NCI-H82 (cell line): ENCODE measurements at regions not wholly inside any gene's neighbourhood (a gene's known extent, or its start where the extent isn't known, plus 50 kb on each side); places are given as distances from the start of the nearest gene placed in this dataset.
"Not testable (repeated sequence)": the region's sequence is repeated elsewhere in the genome, so short reads cannot be mapped to it uniquely, and the experiment has no call there.

Source experiments
- DNase-seq: peaks from one replicate; lab custom pipeline; 2025; lab: John Stamatoyannopoulos, UW

DNA sequence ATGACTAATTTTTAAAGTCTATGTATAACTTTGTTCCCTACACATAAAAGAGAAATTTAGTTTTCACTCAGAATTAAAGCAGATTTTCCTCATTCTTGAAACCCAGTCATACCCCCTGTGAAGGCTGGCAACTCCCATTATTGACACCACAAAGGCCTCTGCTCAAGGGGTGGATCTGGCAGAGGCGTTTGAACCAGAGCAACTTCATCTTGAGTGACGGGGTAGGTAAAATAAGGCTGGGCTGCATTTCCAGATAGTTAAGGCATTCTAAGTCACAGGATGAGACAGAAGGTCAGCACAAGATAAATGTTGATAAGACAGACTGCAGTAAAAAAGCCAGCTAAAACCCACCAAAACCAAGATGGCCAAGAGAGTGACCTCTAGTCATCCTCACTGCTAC lies 177.2 kb upstream of the OR13F1 start:
- DNase-seq = no peak

DNA sequence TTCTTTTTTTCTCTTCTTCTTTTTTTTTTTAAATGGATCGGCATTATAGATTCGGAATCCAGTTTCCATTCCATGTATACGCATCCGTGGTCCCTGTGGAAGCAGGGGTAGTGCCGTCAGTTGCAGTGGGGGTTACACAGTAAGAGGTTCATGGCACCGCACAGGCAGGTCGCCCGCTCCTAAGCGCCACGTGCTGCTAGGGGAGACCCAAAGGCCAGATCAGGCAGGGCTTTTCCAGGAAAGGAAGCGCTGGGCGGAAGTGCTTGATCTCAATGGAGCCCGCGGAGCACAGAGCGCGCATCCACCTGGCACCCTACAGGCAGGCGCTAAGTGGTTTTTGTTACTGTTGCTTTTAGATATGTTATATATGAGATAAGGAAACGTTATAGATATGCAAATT lies 174.8 kb upstream of the OR13F1 start:
- DNase-seq = no peak

DNA sequence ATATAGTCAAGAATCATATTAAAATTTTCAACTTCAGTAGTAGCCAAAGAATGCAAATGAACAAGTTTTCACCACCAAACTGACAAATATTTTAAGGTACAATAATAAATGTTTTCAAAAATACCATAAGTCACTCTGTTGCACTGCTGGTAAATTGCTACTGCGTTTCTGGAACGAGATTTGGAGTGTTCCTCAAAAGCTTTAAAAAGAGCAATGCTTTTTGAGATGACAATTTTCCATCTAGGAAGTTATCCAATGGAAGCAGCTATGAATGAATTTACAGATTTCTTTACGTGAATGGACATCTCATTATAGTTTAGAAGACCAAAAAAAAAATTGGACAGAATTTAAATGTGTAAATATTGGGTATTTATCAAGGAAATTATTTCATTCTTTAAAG lies 173.2 kb upstream of the OR13F1 start:
- no peak for DNase-seq

DNA sequence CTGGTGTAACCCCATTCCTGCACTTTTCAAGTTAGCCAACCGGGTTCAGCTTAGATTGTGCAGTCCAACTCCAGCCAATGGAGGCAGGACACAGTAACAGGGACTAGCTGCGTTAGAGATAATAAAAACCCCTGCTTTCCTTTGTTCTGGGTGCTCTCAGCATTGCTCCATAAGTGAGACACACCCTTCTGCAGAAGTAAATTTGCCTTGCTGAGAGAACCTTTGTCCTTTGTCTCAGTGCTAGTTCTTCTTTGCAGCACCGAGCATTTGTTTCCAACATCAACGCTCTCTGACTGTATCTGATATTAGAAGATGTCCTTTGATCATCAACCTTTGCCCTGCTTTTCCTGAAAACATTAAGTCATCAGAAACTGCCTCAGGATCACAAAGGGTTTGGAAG lies 169.5 kb upstream of the OR13F1 start:
- no peak for DNase-seq

DNA sequence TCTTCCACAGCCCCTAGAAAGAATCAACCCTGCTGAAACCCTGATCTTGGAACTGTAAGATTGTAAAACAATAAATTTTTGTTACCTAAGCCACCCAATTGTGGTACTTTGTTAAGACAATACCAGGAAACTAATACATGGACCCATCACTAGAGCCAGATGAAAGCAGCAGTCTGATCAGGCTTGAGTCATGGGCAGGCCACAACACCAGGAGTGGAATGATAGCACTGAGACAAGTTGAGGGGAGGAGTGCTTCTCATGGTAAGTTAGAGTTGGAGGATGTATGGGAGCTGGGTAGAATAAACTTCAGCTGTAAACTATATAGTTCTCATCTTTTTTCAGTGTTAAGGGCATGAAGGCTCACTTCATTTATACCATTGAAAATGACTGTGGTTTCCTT lies 164.4 kb upstream of the OR13F1 start:
- no peak for DNase-seq

DNA sequence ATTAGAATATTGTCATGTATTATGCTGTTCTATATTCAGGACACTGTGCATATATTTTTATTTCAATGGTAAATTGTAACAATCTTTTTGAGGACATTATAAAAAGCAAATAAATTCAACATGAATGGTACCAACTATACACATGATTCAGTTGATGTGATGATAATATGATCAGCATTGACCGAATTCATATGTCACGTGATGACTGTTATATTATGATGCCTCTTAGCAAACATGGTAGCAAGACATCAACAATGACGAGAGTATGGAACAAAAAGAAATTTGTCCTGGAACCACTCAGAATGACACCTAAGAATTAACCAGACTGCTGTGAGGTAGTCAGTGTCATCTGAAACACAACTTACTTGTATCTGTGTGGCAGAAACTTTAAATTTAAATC lies 161.5 kb upstream of the OR13F1 start:
- DNase-seq = no peak

GRCh38 chr9:104345061-104345460 lies 159.0 kb upstream of the OR13F1 start:
- no peak for DNase-seq

DNA sequence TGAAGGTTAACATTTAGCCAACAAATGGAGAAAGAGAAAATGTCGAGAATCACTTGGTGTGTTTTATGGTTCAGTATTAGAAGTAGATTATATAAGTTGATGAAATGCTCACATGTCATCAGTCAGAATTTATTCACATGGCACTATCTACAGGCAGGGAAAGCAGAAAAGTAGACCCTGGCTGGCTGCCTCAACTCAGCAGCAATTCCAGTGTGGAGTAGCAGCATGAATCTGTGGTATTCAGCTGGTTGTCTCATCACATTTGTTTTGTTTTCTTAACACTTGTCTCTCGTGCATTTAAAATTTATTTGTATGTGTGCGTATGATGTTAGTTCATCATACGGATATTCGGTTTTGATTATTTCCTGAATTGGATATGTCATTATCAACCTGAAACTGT lies 153.5 kb upstream of the OR13F1 start:
- no peak for DNase-seq

DNA sequence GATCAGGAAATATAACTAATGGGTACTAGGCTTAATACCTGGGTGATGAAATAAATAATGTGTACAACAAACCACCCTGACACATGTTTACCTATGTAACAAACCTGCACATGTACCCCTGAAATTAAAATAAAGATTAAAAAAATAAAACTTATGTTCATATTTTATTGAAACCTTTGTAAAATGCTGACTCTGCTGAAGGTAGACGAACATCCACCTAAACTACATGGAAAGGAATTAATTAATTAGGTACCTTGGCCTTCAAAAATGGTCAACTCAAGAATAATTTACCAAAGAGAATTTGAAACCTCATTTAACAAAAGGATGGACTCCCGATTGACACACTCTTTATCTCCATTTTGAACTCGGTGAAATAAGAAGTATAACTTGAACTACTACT lies 152.3 kb upstream of the OR13F1 start:
- no peak for DNase-seq

DNA sequence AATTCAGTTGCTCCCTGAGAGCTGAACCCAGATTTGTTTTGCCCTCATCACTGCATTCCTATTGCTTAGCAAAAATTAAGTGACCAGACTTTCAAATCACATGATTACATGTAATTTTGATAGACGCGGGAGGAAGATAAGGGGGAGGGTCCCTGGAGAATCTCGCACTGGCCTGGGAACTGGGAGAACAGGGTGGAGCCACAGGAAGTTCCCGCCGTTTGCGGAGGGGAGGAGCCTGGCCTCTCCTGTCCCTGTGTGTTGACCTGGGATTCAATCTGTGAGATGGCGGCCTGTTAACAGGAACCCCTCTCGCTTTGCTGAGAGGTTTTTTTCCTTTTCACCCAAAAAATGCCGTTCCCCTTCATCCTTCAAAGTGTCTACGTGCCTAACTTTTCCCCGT lies 142.9 kb upstream of the OR13F1 start:
- no peak for DNase-seq

DNA sequence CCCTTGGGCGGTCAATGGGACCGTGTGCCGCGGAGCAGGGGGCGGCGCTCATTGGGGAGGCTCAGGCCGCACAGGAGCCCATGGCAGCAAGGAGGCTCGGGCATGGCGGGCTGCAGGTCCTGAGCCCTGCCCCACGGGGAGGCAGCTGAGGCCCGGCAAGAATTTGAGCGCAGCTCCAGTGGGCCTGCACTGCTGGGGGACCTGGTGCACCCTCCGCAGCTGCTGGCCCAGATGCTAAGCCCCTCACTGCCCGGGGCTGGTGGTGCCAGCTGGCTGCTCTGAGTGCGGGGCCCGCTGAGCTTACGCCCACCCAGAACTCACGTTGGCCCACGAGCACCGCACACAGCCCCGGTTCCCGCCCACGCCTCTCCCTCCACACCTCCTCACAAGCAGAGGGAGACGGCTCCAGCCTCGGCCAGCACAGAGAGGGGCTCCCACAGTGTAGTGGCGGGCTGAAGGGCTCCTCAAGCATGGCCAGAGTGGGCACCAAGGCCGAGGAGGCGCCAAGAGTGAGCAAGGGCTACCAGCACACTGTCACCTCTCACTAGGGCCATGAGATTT lies 141.1 kb upstream of the OR13F1 start:
- no peak for DNase-seq

DNA sequence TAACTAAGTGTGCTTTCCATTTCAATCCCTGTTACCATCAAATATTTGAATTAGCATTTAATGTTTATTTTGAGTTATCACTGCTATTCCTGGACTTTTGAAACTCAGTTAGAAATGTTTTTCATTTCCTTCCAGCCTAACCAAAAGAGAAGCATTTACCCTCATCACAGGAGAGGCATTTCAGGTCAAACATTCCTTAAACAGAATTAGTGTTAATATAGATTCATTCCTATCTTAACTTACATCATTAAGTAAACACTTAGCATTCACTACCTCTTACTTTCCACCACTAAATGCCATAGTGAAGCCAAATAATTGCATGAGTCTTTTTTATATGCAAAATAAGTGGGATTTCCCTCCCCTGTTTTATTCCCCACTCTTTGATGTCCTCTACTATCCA lies 136.6 kb upstream of the OR13F1 start:
- no peak for DNase-seq

DNA sequence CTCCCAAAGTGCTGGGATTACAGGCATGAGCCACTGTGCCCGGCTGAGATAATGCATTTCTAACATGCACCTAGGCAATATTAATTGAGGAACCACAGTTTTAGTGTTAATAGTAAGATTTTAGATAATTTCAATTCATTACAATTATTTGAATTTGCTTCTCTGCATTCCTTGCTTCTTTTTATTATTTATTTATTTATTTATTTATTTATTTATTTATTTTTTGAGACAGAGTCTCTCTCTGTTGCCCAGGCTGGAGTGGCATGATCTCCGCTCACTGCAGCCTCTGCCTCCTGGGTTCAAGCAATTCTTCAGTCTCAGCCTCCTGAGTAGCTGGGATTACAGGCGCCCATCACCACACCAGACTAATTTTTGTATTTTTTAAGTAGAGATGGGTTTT lies 135.7 kb upstream of the OR13F1 start:
- not testable (repeated sequence) for DNase-seq

- peak; percentile 84 for DNase-seq
Measured at GRCh38 chr9:104374711-104375110, 129.4 kb upstream of the OR13F1 start.

DNA sequence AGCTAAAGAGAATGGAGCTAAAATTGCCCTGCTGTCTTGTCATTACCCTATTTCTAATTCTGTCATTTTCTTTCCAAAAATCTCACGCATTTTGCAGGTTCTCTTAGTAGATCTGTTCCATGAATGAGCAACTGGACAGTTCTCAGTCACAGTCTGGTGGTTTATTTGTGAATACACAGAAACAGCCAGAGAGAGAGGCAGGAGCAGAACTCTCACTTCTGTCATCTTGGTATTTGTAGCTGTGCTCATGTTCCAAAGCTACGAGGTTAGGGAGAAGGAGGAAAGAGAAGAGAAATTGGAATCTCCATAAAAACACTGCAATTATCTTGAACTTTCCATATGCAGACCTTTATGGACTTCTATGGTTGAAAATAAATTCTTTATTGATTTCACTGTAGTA lies 118.0 kb upstream of the OR13F1 start:
- DNase-seq = peak; percentile 2

DNA sequence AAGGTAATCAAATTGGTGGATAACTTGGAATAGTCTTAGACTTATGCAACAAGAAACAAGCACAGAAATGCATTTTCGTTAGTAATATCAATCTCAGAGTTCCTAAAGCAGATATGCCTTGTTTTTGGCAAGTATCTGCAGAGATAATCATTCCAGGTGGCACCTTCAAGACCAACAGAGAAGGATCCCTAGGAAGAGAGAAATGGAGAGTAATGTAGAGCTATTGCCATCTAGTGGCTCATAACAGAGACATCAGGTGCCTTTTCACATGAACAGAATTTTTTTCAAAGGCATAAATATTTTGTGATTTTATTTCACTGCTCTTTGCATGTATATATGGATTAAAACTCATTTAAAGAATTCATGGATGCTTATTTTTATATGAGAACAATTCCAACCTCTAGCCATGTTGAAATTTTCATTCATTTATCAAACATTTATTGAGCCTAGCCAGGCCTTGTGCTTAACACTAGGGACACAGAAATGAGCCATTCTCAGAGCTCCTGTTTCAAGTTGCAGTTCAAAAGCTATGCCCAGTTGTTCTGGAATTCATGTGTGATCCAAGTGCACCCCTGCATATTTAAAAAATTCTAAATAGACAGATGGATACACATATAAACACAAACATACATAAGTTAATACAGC lies 117.5 kb upstream of the OR13F1 start:
- peak; percentile 80 for DNase-seq

DNA sequence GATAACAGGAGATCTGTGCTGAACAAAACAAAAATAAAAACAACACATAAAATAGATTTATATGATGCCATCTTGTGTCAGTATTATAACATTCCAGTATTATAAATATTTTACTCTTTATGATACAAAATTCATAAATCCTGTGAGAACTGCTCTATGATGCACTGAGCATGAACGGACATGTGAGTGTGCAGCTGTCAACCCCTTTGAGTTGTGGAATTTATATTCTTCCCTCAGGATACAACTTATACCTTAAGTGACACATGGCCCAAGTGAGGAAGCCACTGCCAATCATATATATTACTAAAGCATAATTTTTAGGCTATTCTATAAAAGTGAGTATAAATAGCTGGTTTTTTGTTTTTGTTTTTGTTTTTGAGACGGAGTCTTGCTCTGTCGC lies 116.0 kb upstream of the OR13F1 start:
- no peak for DNase-seq

- DNase-seq = no peak
Measured at GRCh38 chr9:104389341-104389740, 114.7 kb upstream of the OR13F1 start.

DNA sequence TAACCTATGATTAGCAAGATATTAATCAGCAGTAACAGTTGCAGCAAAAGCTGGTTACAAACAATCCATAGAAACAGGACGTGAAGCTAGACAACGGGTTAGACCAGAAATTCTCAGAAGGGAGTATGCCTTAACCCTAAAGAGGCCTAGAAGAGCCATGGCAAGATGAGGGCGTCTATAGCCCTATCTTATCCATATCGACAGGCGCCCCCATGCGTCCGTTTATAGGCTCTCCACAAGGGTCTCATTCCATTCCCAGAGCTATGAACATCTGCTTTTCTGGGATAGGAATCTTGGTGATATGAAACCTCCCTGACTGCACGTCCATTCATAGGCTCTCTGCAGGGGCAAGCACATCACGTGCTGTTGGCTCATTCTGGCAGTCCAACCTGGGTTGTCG lies 109.2 kb upstream of the OR13F1 start:
- DNase-seq = peak; percentile 36

GRCh38 chr9:104412238-104412637 lies 91.8 kb upstream of the OR13F1 start:
- DNase-seq = peak; percentile 33

DNA sequence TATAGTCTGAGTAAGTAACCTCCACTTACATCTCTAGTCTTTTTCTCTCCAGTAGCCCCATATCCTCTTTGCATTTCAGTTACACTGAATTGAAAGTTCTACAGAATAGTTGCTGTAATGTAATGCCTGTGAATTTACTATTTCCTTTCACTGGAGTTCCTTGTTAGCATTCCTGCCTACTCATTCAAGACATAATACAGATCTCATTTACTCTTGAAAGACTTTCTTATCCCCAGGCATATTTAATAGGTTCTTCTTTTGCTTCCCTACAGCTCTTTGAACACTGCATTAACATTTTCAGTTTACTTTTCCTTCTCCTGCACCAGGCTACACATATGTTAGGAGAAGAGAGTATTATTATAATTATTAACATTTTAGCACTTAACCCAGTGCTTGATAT lies 87.6 kb upstream of the OR13F1 start:
- no peak for DNase-seq

DNA sequence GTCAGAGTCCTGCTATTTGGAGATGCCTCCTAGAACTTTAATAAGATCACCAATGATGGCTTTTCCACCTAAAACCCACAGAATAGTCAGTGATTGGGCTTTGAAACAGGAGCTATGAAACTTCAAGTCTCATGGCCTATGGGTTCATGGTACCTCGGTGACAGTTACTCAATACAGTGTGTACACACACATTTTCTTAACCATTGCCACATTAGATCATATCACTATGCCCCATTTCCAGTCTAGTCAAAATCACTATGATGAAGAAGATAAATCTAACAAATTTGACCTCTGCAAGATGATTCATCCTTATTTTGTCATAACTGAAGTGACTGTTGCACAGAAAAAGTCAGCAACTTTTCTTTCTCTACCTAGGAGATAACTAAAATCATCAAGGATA lies 86.8 kb upstream of the OR13F1 start:
- DNase-seq = no peak

GRCh38 chr9:104429031-104429546 lies 75.0 kb upstream of the OR13F1 start:
- DNase-seq = no peak

DNA sequence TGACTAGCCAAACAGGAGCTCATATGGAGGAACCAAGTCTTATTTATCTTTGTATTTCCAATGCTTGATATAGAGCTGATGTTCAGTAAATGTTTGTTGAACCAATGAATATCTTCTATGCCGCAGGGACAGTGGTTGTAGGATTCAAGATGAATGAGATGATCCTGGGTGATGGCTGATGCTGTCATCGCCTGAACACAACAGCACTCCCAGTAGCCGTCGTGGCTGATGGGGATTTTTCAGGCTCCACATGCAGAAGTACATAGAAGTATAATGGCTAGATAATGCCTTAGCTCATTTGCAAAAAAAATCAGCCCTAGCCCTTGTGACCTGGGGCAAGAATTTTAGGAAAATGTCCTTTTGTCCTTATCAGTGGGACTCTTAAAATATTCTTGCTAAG lies 69.0 kb upstream of the OR13F1 start:
- DNase-seq = no peak
